Uterus (tissue), 2 donors: ENCODE measurements at regions not wholly inside any gene's neighbourhood (a gene's known extent, or its start where the extent isn't known, plus 50 kb on each side); places are given as distances from the start of the nearest gene placed in this dataset.

Experiments
- POLR2A ChIP-seq, 2 donors: fragments of 450-650 bp; IDR thresholded peaks; one replicate each; pipeline ENCODE4 v1.6.1; 2016; ENCODE audit warnings: antibody characterized with exemption in 2 of 2, mild to moderate bottlenecking in 1 of 2, moderate library complexity in 1 of 2
- TF ChIP-seq, protein P1 (sequence below), 4 experiments: fragments of 200-600 bp in 2 of 4; fragments of 450-650 bp in 2 of 4; sonication (generic) in 2 of 4; IDR thresholded peaks; one replicate each; pipeline ENCODE4 v1.5.1; 2016 to 2019; ENCODE audit warnings: antibody characterized with exemption in 4 of 4, mild to moderate bottlenecking in 2 of 4, moderate library complexity in 1 of 4

DNA sequence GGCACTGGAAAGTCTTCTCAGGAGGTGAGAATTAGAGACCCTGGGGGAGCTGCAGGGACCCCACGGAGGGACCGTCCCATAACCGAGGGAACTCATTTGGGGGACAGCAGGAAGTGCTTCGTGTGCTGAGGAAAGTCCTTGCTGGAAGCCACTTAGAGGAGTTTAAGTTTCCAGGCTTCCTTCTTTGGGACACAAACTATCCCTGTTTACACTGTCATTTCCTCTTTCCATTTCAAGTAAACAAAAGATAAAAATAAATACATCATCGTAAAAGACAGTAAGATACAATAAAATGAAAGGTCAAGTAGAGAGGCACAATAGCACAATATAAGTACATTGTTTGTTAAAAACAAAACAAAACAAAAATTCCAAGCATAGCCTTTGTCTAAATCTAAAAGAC lies 101.2 kb downstream of the TTLL2 start:
- TF ChIP-seq, protein P1, sequence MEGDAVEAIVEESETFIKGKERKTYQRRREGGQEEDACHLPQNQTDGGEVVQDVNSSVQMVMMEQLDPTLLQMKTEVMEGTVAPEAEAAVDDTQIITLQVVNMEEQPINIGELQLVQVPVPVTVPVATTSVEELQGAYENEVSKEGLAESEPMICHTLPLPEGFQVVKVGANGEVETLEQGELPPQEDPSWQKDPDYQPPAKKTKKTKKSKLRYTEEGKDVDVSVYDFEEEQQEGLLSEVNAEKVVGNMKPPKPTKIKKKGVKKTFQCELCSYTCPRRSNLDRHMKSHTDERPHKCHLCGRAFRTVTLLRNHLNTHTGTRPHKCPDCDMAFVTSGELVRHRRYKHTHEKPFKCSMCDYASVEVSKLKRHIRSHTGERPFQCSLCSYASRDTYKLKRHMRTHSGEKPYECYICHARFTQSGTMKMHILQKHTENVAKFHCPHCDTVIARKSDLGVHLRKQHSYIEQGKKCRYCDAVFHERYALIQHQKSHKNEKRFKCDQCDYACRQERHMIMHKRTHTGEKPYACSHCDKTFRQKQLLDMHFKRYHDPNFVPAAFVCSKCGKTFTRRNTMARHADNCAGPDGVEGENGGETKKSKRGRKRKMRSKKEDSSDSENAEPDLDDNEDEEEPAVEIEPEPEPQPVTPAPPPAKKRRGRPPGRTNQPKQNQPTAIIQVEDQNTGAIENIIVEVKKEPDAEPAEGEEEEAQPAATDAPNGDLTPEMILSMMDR (IDR thresholded peaks at IDR 0.05): no peak
- no peak for TF ChIP-seq POLR2A (IDR thresholded peaks at IDR 0.05)
